GM12878 (cell line): ENCODE measurements at regions not wholly inside any gene's neighbourhood (a gene's known extent, or its start where the extent isn't known, plus 50 kb on each side); places are given as distances from the start of the nearest gene placed in this dataset.

Experiments used
- ATAC-seq: fragments of 200-7000 bp; cut with Tn5 transposase; 3 replicates; pipeline ENCODE4 v1.9.1; 2020; ENCODE audit warnings: mild to moderate bottlenecking, moderate library complexity
- BruUV-seq: library from RNA; stranded (reverse); fragments of 400-500 nt; replicated peaks from 2 replicates; lab custom pipeline; 2021; lab: Mats Ljungman, UMichigan
- CTCF ChIA-PET: fragments of 300-600 bp; sonication (Branson Sonifier 250); formaldehyde crosslinking; extraction: SDS; loops from one replicate; lab custom pipeline; 2021; ENCODE audit warnings: inconsistent platforms; lab: Yijun Ruan, JAX
- POLR2A ChIA-PET: fragments of 350-600 bp; formaldehyde crosslinking; extraction: SDS; loops from one replicate; lab custom pipeline; 2021; ENCODE audit warnings: inconsistent platforms; lab: Charles Lee
- RAD21 ChIA-PET: fragments of 300-600 bp; sonication (Branson Sonifier 250); formaldehyde crosslinking; loops from one replicate; lab custom pipeline; 2023; ENCODE audit warnings: antibody characterized with exemption; ENCODE audit not compliant: unreplicated experiment; lab: Charles Lee
- SMC1A ChIA-PET: fragments of 300-600 bp; sonication (Branson Sonifier 250); formaldehyde crosslinking; loops from one replicate; lab custom pipeline; 2023; ENCODE audit not compliant: unreplicated experiment, uncharacterized antibody; lab: Charles Lee
- DNase-seq: peaks from one replicate; pipeline ENCODE4 v3.0.0-alpha.2; 2011; ENCODE audit warnings: low read depth, low spot score
- FAIRE-seq: peaks from 3 replicates; lab custom pipeline; 2011; peaks lifted over from hg19 to GRCh38; lab: Jason Lieb, UNC
- H2AFZ ChIP-seq: 2 replicates; pipeline ENCODE4 v1.6.0; 2011; ENCODE audit warnings: low read depth, low read length, control low read depth; ENCODE audit not compliant: control insufficient read depth
- H3K27ac ChIP-seq: 2 replicates; pipeline ENCODE4 v1.5.1; 2011; ENCODE audit warnings: control low read depth; ENCODE audit not compliant: control insufficient read depth, insufficient read depth
- H3K27me3 ChIP-seq, 2 experiments: replicated peaks in 1 of 2; 2 replicates each; pipeline versions ENCODE4 v1.6.0 to v1.6.1; 2011; ENCODE audit warnings: low read length in 1 of 2; ENCODE audit not compliant: control insufficient read depth in 2 of 2, insufficient read depth in 2 of 2
- H3K36me3 ChIP-seq, 2 experiments: 2 replicates each; pipeline ENCODE4 v1.5.1; 2011; ENCODE audit warnings: low read length in 1 of 2; ENCODE audit not compliant: control insufficient read depth in 2 of 2, insufficient read depth in 2 of 2
- H3K4me1 ChIP-seq: 2 replicates; pipeline ENCODE4 v1.6.1; 2011; ENCODE audit warnings: mild to moderate bottlenecking, low read length, moderate library complexity, mixed read lengths; ENCODE audit not compliant: control insufficient read depth, insufficient read depth
- H3K4me2 ChIP-seq: 2 replicates; pipeline ENCODE4 v1.6.0; 2011; ENCODE audit warnings: control low read depth; ENCODE audit not compliant: control insufficient read depth, insufficient read depth
- H3K4me3 ChIP-seq: fragments of 200-600 bp; sonication (generic); 2 replicates; pipeline ENCODE4 v1.5.1; 2016
- H3K79me2 ChIP-seq: 2 replicates; pipeline ENCODE4 v1.6.0; 2011; ENCODE audit warnings: low read length; ENCODE audit not compliant: control insufficient read depth, insufficient read depth
- H3K9ac ChIP-seq: 2 replicates; pipeline ENCODE4 v1.8.0; 2011; ENCODE audit warnings: low read length, control low read depth, mixed read lengths; ENCODE audit not compliant: control insufficient read depth, insufficient read depth
- H3K9me3 ChIP-seq: replicated peaks from 3 replicates; pipeline ENCODE4 v1.5.1; 2011; ENCODE audit warnings: mild to moderate bottlenecking, low read length; ENCODE audit not compliant: control insufficient read depth, insufficient read depth
- H4K20me1 ChIP-seq: 2 replicates; pipeline ENCODE4 v1.6.0; 2011; ENCODE audit not compliant: control insufficient read depth, insufficient read depth
- ESRRA ChIP-seq: IDR thresholded peaks from 2 replicates; pipeline ENCODE4 v1.6.1; 2012; ENCODE audit warnings: mild to moderate bottlenecking, low read length, improper control_type of control experiment
- FOXK2 ChIP-seq: fragments of 450-650 bp; IDR thresholded peaks from 2 replicates; pipeline ENCODE4 v1.6.1; 2017; ENCODE audit warnings: mild to moderate bottlenecking, moderate library complexity
- FOXM1 ChIP-seq: IDR thresholded peaks from 2 replicates; pipeline ENCODE4 v1.6.1; 2012; ENCODE audit warnings: low read depth, mild to moderate bottlenecking, inconsistent platforms, low read length, moderate library complexity
- GABPA ChIP-seq: IDR thresholded peaks from 2 replicates; pipeline ENCODE4 v1.6.1; 2014; ENCODE audit warnings: antibody characterized with exemption, low read depth, mild to moderate bottlenecking, inconsistent platforms
- MEF2B ChIP-seq: fragments of 450-650 bp; IDR thresholded peaks from 2 replicates; pipeline ENCODE4 v1.6.1; 2018; ENCODE audit warnings: mild to moderate bottlenecking, moderate library complexity; ENCODE audit not compliant: partially characterized antibody, poor library complexity, severe bottlenecking
- NFYB ChIP-seq: IDR thresholded peaks from 2 replicates; pipeline ENCODE4 v1.6.1; 2011; ENCODE audit warnings: low read depth, mild to moderate bottlenecking, low read length, improper control_type of control experiment, moderate library complexity; ENCODE audit not compliant: insufficient read depth
- NR2C2 ChIP-seq: IDR thresholded peaks from 2 replicates; pipeline ENCODE4 v1.6.1; 2011; ENCODE audit warnings: borderline replicate concordance, low read depth; ENCODE audit not compliant: control insufficient read depth, insufficient read length
- RCOR1 ChIP-seq: conservative IDR thresholded peaks from 2 replicates; pipeline ENCODE4 v1.6.1; 2012; ENCODE audit warnings: low read depth, low read length, improper control_type of control experiment
- RELA ChIP-seq: fragments of 450-650 bp; IDR thresholded peaks from 2 replicates; pipeline ENCODE4 v1.8.0; 2014; ENCODE audit warnings: borderline replicate concordance; ENCODE audit not compliant: partially characterized antibody
- SIX5 ChIP-seq: IDR thresholded peaks from 2 replicates; pipeline ENCODE4 v1.6.1; 2011; ENCODE audit warnings: mild to moderate bottlenecking, low read depth, low read length, moderate library complexity; ENCODE audit not compliant: severe bottlenecking
- SMARCA5 ChIP-seq: fragments of 450-650 bp; IDR thresholded peaks from 2 replicates; pipeline ENCODE4 v1.6.1; 2017; ENCODE audit warnings: mild to moderate bottlenecking
- SREBF1 ChIP-seq: IDR thresholded peaks from 2 replicates; pipeline ENCODE4 v1.6.1; 2012; ENCODE audit warnings: mild to moderate bottlenecking, low read length
- ZBTB4 ChIP-seq: fragments of 450-650 bp; formaldehyde crosslinking; IDR thresholded peaks from 2 replicates; pipeline ENCODE4 v1.4.0; 2022; ENCODE audit warnings: mild to moderate bottlenecking, moderate library complexity
- WGBS: methylation state at CpG from one replicate; pipeline ENCODE4 v1.1.6; 2016; ENCODE audit warnings: low lambda C conversion rate; ENCODE audit not compliant: insufficient replicate concordance, insufficient coverage; ENCODE audit errors: missing lambda C conversion rate; 5-methylcytosine and 5-hydroxymethylcytosine counted together
- in situ Hi-C: fragments of 300-500 bp; cut with MboI; formaldehyde crosslinking; loops from 9 replicates; pipeline ENCODE4 v1.14.3; 2018; ENCODE audit warnings: mixed read lengths
- intact Hi-C: fragments of 100-400 bp; cut with micrococcal nuclease; formaldehyde crosslinking; loops from one replicate; pipeline ENCODE4 v1.14.2; 2022; ENCODE audit not compliant: unreplicated experiment

- no peak for TF ChIP-seq ZBTB4 (CRISPR knock-in tag)
- no peak for TF ChIP-seq FOXK2
- no peak for TF ChIP-seq MEF2B
- TF ChIP-seq SIX5 = no peak
- TF ChIP-seq RCOR1 = no peak
- TF ChIP-seq SMARCA5 = no peak
- TF ChIP-seq GABPA = no peak
- TF ChIP-seq FOXM1 = no peak
- TF ChIP-seq ESRRA = no peak
- TF ChIP-seq RELA = no peak
These were observed 413.4 kb upstream of the LRRC4C start (continued) for GRCh38 chr11:41872870-41873269.

GRCh38 chr11:41878095-41878494 lies 418.6 kb upstream of the LRRC4C start:
- CTCF ChIA-PET = no interaction called here
- Histone ChIP-seq H3K4me2 (no peak overlapping the region), H2AFZ (no peak overlapping the region), H4K20me1 (no peaks in the 10 kb centered on the region), H3K9me3 (no peaks in the 10 kb centered on the region), H3K4me1 (no peaks in the 10 kb centered on the region), H3K27me3 (no peaks in the 10 kb centered on the region), H3K79me2 (no peaks in the 10 kb centered on the region), H3K9ac (no peak overlapping the region), H3K27ac (no peak overlapping the region), H3K36me3 (no peaks in the 10 kb centered on the region), H3K4me3 (no peak overlapping the region)
- FAIRE-seq (no peak), ATAC-seq (no peak), DNase-seq (no peak)
- POLR2A ChIA-PET = no interaction called here
- TF ChIP-seq NR2C2 = no peak
- no peak for TF ChIP-seq RELA
- no peak for TF ChIP-seq NFYB
- TF ChIP-seq SREBF1 = no peak
- in situ Hi-C loops (no loop called here), intact Hi-C loops (no loop called here)
- WGBS = 46% methylated on average over 2 of the region's 2 CpGs
- RAD21 ChIA-PET = no interaction called here
- SMC1A ChIA-PET = no interaction called here
- BruUV-seq = no TSS peak
